ENCODE measurements at regions not wholly inside any gene's neighbourhood (a gene's known extent, or its start where the extent isn't known, plus 50 kb on each side); places are given as distances from the start of the nearest gene placed in this dataset.

GRCh38 chr11:23315286-23315685 is 455.0 kb upstream of the CCDC179 start:
- TF ChIP-seq POLR2A (IDR thresholded peaks at IDR 0.05) (no peak), CTCF (IDR thresholded peaks at IDR 0.05) (no peak)
